Activated naive CD4-positive, alpha-beta T cell treated with anti-CD3 and anti-CD28 coated beads, Interleukin-2, amount 50 U/mL, for 24 hours (primary cell): ENCODE measurements at regions not wholly inside any gene's neighbourhood (a gene's known extent, or its start where the extent isn't known, plus 50 kb on each side); places are given as distances from the start of the nearest gene placed in this dataset.
"Not testable (repeated sequence)": the region's sequence is repeated elsewhere in the genome, so short reads cannot be mapped to it uniquely, and the experiment has no call there.

ENCODE experiments used
- H3K27ac Mint-ChIP-seq: one replicate; pipeline ENCODE4 v1.8.0; 2021; ENCODE audit warnings: mild to moderate bottlenecking, mixed read lengths
- H3K27me3 Mint-ChIP-seq: one replicate; pipeline ENCODE4 v1.8.0; 2021; ENCODE audit warnings: mixed read lengths
- H3K36me3 Mint-ChIP-seq: one replicate; pipeline ENCODE4 v1.8.0; 2021; ENCODE audit warnings: mixed read lengths
- H3K4me1 Mint-ChIP-seq: one replicate; pipeline ENCODE4 v1.8.0; 2021; ENCODE audit warnings: mixed read lengths
- H3K4me3 Mint-ChIP-seq: one replicate; pipeline ENCODE4 v1.8.0; 2021; ENCODE audit warnings: mild to moderate bottlenecking, mixed read lengths
- H3K9me3 Mint-ChIP-seq: one replicate; pipeline ENCODE4 v1.8.0; 2021; ENCODE audit warnings: mixed read lengths

DNA sequence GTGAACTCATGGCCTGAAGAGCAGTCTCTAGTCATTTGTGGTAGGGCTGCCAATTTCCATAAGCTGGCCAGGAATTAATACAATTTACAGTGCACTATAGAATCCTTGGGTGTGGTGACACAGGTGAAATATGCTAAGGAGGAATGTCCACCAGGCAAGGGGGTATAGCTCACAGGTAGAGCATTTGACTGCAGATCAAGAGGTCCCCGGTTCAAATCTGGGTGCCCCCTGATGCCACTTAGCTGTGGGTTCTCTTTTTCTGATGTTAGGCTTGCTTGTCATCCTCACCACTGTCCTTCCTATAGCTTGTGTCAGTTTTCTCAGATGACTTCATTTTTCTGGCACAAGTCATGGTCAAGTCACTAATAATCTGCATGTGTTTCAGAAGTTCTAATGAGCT lies 108.7 kb downstream of the ZNF467 start:
- Mint-ChIP-seq H3K27ac (no peak overlapping the region), H3K9me3 (no peaks in the 10 kb centered on the region)

DNA sequence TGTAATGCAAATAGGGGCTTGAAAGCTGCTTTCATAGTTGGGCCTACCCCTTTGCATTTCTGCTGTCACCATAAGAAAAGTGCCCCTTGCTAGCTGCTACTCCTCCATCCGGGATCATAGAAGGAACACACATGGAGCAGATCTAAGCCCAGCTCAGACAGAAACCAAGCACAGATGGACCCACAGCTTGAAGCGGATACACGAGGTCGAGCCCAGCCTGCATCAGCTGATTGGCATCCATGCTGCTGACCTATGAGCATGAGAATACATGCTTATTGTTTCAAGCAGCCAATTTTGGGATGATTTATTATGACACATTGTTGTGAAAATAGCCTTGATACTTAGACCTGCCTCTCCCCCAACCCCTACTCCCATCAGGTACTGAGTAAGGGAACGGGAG lies 109.2 kb downstream of the ZNF467 start:
- Mint-ChIP-seq H3K36me3 (no peaks in the 10 kb centered on the region), H3K27me3 (peaks cover 17% of the 10 kb centered on the region), H3K9me3 (no peaks in the 10 kb centered on the region), H3K4me1 (no peaks in the 10 kb centered on the region), H3K27ac (no peak overlapping the region), H3K4me3 (no peak overlapping the region)

More for the DNA sequence above, 108.7 kb downstream of the ZNF467 start:
- Mint-ChIP-seq H3K36me3 (no peaks in the 10 kb centered on the region), H3K4me1 (no peaks in the 10 kb centered on the region), H3K4me3 (no peak overlapping the region), H3K27me3 (peaks cover 17% of the 10 kb centered on the region)

DNA sequence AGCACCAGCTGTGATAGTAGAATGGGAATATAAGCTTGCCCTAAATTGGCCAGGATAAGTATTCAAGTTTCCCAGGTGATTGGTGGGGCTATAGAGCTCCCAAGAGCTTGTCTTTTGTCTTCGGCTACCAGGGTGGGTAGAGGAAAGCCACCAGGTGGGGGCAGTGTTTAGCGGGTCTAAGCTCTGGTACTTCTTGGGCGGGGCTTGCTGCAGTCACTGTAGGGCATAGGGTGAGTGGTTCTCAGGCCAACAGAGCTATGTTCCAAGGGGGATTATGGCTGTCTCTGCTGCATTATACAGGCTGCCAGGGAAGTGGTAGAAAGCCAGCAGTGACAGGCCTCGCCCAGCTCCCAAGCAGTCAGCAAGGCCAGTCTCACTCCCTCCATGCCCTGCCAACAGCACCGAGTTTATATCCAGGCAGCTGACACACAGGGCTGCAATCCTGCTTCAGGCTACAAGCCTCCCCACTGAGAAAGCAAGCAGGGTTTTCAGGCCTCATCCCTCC lies 110.7 kb downstream of the ZNF467 start:
- Mint-ChIP-seq H3K4me1 (no peaks in the 10 kb centered on the region), H3K27ac (no peak overlapping the region), H3K9me3 (no peaks in the 10 kb centered on the region), H3K4me3 (no peak overlapping the region), H3K27me3 (peaks cover 14% of the 10 kb centered on the region), H3K36me3 (no peaks in the 10 kb centered on the region)

DNA sequence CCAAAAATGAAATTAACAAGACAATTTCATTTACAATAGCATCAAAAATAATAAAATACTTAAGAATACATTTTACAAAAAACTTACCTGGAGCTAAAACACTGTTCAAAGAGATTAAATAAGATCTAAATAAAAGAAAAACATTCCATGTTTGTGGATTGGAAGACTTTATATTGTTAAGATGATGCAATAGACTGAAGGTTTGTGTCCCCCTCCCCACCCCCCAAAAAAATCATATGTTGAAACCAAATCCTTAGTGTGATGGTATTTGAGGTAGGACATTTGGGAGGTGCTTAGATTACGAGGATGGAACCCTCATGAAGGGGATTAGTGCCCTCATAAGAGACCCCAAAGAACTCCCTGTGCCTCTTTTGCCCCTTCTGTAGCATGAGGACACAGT lies 117.6 kb downstream of the ZNF467 start:
- Mint-ChIP-seq H3K9me3 (peaks cover 18% of the 10 kb centered on the region), H3K27ac (no peak overlapping the region), H3K27me3 (peaks cover 25% of the 10 kb centered on the region), H3K4me1 (no peaks in the 10 kb centered on the region), H3K4me3 (no peak overlapping the region), H3K36me3 (peaks cover 8% of the 10 kb centered on the region)

DNA sequence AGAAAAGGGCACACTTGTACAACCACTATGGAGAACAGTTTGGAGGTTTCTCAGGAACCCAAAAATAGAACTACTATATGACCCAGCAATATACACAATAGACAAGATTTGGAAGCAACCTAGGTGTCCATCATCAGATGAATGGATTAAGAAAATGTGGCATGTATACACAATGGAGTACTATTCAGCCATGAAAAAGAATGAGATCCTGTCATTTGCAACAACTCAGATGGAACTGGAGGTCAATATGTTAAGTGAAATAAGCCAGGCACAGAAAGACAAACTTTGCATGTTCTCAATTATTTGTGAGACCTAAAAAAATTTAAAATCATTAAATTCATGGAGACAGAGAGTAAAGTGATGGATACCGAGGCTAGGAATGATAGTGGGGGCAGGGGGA lies 118.8 kb downstream of the ZNF467 start:
- H3K9me3 Mint-ChIP-seq = peaks cover 18% of the 10 kb centered on the region
- H3K27ac Mint-ChIP-seq = no peak overlapping the region
- H3K36me3 Mint-ChIP-seq = peaks cover 8% of the 10 kb centered on the region
- no peak overlapping the region for H3K4me3 Mint-ChIP-seq
- peaks cover 26% of the 10 kb centered on the region for H3K27me3 Mint-ChIP-seq
- H3K4me1 Mint-ChIP-seq = no peaks in the 10 kb centered on the region

DNA sequence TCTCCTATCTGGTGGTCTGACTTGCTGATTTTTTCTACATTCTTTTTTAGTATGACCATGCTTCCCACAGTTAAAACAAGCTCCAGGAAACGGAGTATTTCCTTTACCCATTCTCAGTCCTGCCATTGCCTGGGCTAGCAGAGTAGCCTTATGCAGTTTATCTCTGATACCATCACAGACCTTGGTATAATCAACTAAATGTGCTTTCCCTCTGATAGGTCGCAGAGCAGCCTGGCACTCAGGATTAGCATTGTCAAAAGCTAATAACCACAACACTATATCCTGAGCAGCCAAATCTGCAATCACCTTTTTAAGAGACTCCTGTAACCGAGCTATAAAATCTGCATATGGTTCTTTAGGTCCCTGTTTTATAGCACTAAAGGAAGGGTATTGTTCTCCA lies 123.2 kb downstream of the ZNF467 start:
- not testable (repeated sequence) for H3K4me3 Mint-ChIP-seq, H3K27ac Mint-ChIP-seq, H3K4me1 Mint-ChIP-seq, H3K36me3 Mint-ChIP-seq
- H3K27me3 Mint-ChIP-seq = peaks cover 34% of the 10 kb centered on the region
- peaks cover 18% of the 10 kb centered on the region for H3K9me3 Mint-ChIP-seq

DNA sequence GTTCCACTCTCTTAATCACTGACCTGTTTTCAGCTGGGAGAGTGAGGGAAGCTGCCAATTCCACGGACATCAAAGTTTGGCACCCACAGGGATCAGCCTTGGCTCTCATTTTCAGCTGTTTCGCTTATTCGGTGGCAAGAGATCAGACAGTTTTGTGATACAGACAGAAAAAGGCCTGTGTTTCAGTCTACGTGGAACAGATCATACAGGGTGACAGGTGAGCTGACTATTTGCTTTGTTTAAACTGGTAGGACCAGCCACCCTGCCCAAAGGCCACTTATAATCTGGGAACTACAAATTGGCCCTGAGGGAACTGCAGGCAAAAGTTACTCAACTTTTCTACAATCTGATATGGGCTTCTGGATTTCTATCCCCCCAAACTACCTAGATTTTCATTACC lies 128.6 kb downstream of the ZNF467 start:
- no peak overlapping the region for H3K4me3 Mint-ChIP-seq
- H3K27ac Mint-ChIP-seq = no peak overlapping the region

DNA sequence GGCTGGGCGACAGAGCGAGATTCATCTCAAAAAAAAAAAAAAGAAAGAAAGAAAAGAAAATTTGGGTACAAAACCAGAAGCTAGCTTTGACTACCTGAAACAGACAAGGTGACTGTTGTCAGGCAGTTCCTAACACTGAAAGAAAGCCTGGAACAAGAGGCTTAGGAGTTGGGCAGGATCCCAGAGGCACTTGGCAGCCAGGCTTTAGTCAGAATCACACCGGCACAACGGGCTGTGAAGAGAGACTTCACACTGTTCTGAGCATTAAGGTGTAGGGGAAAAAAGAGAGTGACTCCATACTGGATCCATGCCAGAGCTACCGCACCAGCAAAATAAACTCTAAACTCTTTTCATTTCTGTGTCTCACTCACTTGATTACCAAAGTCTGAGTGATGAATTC lies 130.8 kb downstream of the ZNF467 start:
- Mint-ChIP-seq H3K27me3 (peaks cover 2% of the 10 kb centered on the region), H3K9me3 (no peaks in the 10 kb centered on the region), H3K4me3 (no peak overlapping the region), H3K27ac (peak overlapping the region; percentile 30), H3K36me3 (no peaks in the 10 kb centered on the region), H3K4me1 (no peaks in the 10 kb centered on the region)

More for the DNA sequence above, 128.6 kb downstream of the ZNF467 start:
- H3K9me3 Mint-ChIP-seq = no peaks in the 10 kb centered on the region
- H3K27me3 Mint-ChIP-seq = peaks cover 11% of the 10 kb centered on the region
- no peaks in the 10 kb centered on the region for H3K36me3 Mint-ChIP-seq
- no peaks in the 10 kb centered on the region for H3K4me1 Mint-ChIP-seq

DNA sequence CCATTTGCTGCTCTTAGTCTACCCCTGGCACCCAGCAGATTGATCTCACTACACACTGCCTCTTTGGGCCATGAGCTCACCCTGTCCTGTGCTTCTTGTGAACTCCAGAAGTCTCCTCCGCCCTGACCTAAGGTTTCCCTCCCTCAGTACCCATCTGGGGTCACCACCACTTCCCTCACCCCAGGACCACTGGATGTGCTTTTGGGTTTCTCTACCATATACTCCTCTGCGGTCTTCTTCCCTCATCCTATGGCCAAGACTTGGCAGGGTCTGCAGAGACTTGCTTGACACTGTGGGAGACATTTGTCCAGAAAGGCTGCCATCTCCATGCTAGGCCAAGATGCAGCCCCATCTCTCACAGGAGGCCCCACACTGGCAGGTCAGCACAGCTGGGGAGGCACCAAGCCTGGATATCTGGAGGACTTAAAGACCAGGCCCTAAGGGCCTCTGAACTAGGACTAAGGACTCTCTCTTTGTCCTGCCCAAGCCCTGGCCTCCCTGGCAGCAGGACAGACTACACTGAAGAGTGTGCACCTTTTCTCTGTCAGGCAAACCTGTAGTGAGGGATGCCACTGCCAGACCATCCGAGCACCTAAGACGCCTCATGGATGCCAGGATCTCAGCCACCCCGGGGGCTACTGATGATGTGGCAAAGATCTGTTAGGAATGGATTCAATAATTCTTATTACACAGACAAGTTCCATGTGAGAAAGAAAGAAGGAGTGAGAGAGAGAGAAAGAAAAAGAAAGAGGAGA lies 134.6 kb downstream of the ZNF467 start:
- H3K27me3 Mint-ChIP-seq = peaks cover 2% of the 10 kb centered on the region
- no peaks in the 10 kb centered on the region for H3K36me3 Mint-ChIP-seq
- H3K9me3 Mint-ChIP-seq = no peaks in the 10 kb centered on the region
- H3K4me1 Mint-ChIP-seq = no peaks in the 10 kb centered on the region
- H3K4me3 Mint-ChIP-seq = no peak overlapping the region
- H3K27ac Mint-ChIP-seq = no peak overlapping the region

DNA sequence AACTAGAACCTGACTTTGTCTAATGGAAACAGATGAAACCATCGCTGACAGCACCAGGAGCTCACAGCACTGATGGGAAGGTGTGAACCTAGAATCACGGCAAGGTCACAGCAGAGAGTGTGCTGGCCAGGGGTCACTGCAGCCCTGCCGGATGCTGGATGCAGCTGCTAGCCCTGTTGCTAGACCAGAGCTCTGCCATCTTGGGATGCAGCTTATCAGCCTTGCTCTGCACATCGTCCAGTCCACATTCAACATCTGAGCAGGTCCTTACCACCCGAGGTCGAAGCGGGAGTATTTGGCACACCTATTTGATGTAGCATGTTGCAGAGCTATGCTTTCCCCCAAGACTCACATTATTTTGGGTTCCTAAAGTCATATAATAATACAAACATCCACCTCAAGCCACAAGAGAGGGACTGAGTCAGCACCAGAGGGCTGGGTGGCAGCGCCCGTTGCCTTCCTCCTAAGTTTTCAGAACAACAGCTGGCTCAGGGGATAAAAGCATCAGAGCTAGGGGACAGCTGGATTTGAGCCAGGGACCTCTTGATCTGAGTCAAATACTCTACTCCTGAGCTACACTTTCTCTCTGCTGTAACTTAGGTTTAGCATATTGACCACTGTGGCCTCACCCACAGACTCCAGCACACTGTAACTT lies 135.3 kb downstream of the ZNF467 start:
- Mint-ChIP-seq H3K9me3 (no peaks in the 10 kb centered on the region), H3K36me3 (no peaks in the 10 kb centered on the region), H3K4me1 (no peaks in the 10 kb centered on the region), H3K4me3 (no peak overlapping the region), H3K27ac (no peak overlapping the region), H3K27me3 (peaks cover 4% of the 10 kb centered on the region)

DNA sequence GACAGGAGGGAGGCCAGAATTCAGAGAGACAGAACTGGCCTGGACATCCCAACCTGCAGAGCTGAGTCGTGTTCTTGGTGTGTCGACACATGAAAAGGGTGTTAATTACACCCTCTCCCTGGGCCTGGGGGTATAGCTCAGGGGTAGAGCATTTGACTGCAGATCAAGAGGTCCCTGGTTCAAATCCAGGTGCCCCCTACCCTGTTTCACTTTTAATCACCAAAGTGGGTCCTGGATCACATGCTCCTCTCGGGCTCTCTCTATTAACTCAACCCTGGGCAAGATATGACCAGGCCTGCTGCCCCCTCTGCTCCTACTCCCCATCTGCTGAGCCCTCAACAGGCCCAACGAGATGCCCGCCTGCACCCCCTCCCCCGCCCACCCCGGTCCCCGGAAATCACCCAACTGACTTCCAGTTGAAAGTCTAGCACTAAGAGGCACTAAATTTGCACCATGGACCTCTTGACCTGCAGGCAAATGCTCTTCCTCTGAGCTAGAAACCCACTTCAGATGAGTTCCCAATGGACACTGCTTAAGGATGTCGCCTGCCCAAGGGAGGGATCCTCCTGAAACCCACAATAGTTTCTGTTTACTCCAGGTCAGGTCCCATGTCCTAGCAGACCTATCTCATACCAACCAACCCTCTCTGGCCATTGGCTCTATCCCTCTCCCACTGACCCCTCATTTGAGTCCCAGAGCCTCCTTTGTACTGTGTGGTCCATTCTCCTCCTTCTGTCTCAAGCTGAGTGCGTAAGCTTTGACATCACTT lies 137.6 kb downstream of the ZNF467 start:
- no peak overlapping the region for H3K4me3 Mint-ChIP-seq
- no peak overlapping the region for H3K27ac Mint-ChIP-seq
- peaks cover 4% of the 10 kb centered on the region for H3K27me3 Mint-ChIP-seq
- no peaks in the 10 kb centered on the region for H3K9me3 Mint-ChIP-seq
- H3K4me1 Mint-ChIP-seq = no peaks in the 10 kb centered on the region
- no peaks in the 10 kb centered on the region for H3K36me3 Mint-ChIP-seq

DNA sequence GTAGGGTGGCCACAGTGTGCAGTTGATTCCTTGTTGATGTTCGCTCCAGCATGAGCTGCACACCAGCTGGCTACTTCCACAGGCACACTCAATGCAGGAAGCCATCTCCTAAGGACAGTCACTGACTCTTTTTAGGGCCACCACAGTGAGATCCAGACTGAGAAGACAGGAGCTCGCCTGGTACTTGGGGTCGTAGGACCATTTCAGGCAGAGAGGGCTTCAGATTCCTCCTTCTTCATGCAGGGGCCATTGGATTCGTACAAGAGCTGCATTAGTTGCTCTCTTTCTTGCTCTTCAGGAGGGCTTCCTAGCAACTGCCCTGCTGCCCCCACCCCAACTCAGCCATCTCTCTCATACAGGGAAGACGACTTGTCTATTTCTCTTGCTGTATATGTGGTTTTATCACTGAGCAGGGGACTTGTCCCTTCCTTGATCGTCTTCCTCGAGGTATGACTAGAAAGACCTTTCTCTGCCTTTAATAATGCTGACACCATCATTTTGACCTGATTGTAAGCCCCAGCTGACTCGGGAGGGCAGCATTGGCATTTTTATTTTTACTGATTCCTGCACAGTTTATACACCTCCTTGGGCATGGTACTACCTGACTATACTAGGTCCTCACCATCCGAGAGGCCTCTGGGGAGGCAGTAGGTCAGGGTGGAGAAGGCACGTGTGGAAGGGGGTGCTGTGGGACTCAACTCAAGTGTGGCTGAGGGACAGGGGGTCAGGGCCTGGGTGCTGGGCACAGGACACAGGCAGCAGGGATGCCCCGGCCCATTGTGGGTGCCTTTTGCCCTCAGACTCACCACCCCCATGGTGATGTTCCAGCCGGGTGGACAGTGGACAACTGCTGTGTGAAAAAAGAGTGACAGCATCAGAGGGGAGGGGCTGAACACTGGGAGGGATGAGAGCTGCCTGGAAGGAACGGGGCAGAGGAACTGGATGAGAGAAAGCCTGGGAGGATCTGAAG lies 136.7 kb upstream of the ZNF746 start:
- no peak overlapping the region for H3K27ac Mint-ChIP-seq
- peaks cover 3% of the 10 kb centered on the region for H3K27me3 Mint-ChIP-seq
- H3K9me3 Mint-ChIP-seq = no peaks in the 10 kb centered on the region
- no peaks in the 10 kb centered on the region for H3K36me3 Mint-ChIP-seq
- no peaks in the 10 kb centered on the region for H3K4me1 Mint-ChIP-seq
- H3K4me3 Mint-ChIP-seq = no peak overlapping the region

DNA sequence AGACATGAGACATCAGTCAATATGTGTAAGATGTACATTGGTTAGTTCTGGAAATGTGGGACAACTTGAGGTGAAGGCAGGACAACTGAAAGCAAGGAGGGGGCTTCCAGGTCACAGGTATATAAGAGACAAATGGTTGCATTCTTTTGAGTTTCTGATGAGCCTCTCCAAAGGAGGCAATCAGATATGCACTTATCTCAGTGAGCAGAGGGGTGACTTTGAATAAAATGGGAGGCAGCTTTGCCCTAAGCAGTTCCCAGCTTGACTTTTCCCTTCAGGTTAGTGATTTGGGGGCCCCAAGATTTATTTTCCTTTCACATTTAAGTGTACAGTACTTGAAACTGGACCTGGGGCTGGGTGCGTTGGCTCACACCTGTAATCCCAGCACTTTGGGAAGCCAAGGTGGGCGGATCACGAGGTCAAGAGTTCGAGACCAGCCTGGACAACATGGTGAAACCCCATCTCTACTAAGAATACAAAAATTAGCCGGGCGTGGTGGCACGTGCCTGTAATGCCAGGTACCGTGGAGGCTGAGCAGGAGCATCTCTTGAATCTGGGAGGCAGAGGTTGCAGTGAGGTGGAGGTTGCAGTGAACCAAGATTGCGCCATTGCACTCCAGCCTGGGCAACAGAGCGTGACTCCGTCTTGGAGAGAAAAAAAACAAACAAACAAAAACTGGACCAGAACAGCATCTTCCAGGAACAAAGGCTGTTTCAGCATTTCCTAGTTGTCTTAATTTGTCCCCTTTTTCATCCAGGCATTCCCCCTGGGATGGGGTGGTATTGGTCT lies 130.9 kb upstream of the ZNF746 start:
- peaks cover 11% of the 10 kb centered on the region for H3K4me1 Mint-ChIP-seq
- H3K27me3 Mint-ChIP-seq, H3K36me3 Mint-ChIP-seq, H3K27ac Mint-ChIP-seq, H3K4me3 Mint-ChIP-seq, H3K9me3 Mint-ChIP-seq: not testable (repeated sequence)

DNA sequence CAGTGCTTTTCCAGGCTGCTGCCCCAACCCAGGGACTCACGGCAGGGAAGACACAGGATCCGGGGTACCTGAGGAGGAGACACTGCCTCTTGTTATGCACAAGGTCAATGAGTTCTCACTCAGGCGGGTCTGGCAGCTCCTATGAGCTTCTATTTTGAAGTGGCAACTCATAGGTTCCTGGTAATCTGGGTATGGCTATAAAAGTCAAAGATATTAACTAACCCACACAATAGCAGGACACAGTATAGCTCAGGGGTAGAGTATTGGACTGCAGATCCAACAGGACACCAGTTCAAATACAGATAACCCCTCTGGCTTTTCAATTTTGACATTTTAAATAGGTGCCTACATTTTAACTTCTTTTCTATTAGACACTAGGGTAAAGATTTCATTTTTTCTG lies 130.3 kb upstream of the ZNF746 start:
- no peak overlapping the region for H3K4me3 Mint-ChIP-seq
- peaks cover 18% of the 10 kb centered on the region for H3K4me1 Mint-ChIP-seq
- H3K27me3 Mint-ChIP-seq = no peaks in the 10 kb centered on the region
- H3K36me3 Mint-ChIP-seq = no peaks in the 10 kb centered on the region
- H3K9me3 Mint-ChIP-seq = no peaks in the 10 kb centered on the region
- H3K27ac Mint-ChIP-seq = no peak overlapping the region
